HFFc6 (cell line): ENCODE measurements at regions not wholly inside any gene's neighbourhood (a gene's known extent, or its start where the extent isn't known, plus 50 kb on each side); places are given as distances from the start of the nearest gene placed in this dataset.

Source experiments
- DNase-seq: peaks from one replicate; pipeline ENCODE4 v3.0.0-alpha.2; 2018
- H3K27ac Mint-ChIP-seq: 2 replicates; pipeline ENCODE4 v1.8.0; 2020; ENCODE audit warnings: mild to moderate bottlenecking, mixed read lengths
- H3K27me3 Mint-ChIP-seq: 2 replicates; pipeline ENCODE4 v1.8.0; 2021; ENCODE audit warnings: mild to moderate bottlenecking, moderate library complexity, mixed read lengths; ENCODE audit not compliant: insufficient read depth
- H3K36me3 Mint-ChIP-seq: 2 replicates; pipeline ENCODE4 v1.8.0; 2021; ENCODE audit warnings: low read depth, mixed read lengths
- H3K4me1 Mint-ChIP-seq: 2 replicates; pipeline ENCODE4 v1.8.0; 2020; ENCODE audit warnings: low read depth, mixed read lengths
- H3K4me3 Mint-ChIP-seq: 2 replicates; pipeline ENCODE4 v1.8.0; 2020; ENCODE audit warnings: mild to moderate bottlenecking, moderate library complexity, mixed read lengths
- H3K9me3 Mint-ChIP-seq: 2 replicates; pipeline ENCODE4 v1.8.0; 2020; ENCODE audit warnings: mild to moderate bottlenecking, mixed read lengths
- CTCF ChIP-seq: fragments of 200-600 bp; sonication (generic); IDR thresholded peaks from 2 replicates; pipeline ENCODE4 v1.5.0; 2021; ENCODE audit warnings: antibody characterized with exemption, mild to moderate bottlenecking

- H3K36me3 Mint-ChIP-seq, result no peaks in the 10 kb centered on the region
- DNase-seq, result no peak
- H3K27me3 Mint-ChIP-seq, result peaks cover 2% of the 10 kb centered on the region
- TF ChIP-seq CTCF, result no peak
- no peak overlapping the region for H3K4me3 Mint-ChIP-seq
- H3K9me3 Mint-ChIP-seq, result no peaks in the 10 kb centered on the region; the same call in 1 of the 2 replicates
- H3K27ac Mint-ChIP-seq, result no peak overlapping the region
- no peaks in the 10 kb centered on the region for H3K4me1 Mint-ChIP-seq
These were observed 138.1 kb upstream of the ZNF92 start for GRCh38 chr7:65235586-65235985.

DNA sequence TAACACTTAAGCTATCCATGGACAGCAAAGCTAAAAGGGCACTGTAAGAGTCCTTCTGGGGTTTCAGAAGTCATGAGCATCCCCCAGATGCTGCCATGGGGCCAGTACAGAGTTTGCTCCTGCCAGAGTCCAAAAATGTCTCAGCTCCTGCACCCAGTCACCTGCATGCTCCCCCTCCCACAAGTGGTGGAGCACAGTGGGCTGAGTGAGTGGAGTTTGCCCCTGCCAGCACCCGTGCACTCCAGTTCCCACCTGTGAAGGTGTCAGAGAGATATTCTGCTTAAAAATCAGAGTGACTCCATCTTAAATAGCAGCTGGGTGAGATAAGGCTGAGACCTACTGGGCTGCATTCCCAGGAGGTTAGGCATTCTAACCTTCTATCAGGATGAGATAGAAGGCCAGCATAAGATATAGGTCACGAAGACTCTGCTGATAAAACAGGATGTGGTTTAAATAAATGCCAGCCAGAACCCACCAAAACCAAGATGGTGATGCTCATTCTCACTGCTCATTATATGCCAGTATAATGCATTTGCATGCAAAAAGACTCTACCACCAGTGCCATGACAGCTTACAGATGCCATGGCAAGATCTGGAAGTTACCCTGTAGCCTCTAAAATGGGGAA lies 140.1 kb upstream of the ZNF92 start:
- Mint-ChIP-seq H3K9me3 (no peaks in the 10 kb centered on the region; the same call in 1 of the 2 replicates), H3K4me1 (no peaks in the 10 kb centered on the region), H3K36me3 (no peaks in the 10 kb centered on the region), H3K4me3 (no peak overlapping the region), H3K27me3 (peaks cover 2% of the 10 kb centered on the region), H3K27ac (no peak overlapping the region)
- no peak for DNase-seq
- no peak for TF ChIP-seq CTCF

GRCh38 chr7:65230231-65230630 lies 143.4 kb upstream of the ZNF92 start:
- no peak for TF ChIP-seq CTCF
- Mint-ChIP-seq H3K36me3 (no peaks in the 10 kb centered on the region), H3K4me1 (no peaks in the 10 kb centered on the region), H3K27me3 (peaks cover 1% of the 10 kb centered on the region), H3K27ac (no peak overlapping the region), H3K9me3 (no peaks in the 10 kb centered on the region; the same call in 1 of the 2 replicates), H3K4me3 (no peak overlapping the region)
- no peak for DNase-seq

DNA sequence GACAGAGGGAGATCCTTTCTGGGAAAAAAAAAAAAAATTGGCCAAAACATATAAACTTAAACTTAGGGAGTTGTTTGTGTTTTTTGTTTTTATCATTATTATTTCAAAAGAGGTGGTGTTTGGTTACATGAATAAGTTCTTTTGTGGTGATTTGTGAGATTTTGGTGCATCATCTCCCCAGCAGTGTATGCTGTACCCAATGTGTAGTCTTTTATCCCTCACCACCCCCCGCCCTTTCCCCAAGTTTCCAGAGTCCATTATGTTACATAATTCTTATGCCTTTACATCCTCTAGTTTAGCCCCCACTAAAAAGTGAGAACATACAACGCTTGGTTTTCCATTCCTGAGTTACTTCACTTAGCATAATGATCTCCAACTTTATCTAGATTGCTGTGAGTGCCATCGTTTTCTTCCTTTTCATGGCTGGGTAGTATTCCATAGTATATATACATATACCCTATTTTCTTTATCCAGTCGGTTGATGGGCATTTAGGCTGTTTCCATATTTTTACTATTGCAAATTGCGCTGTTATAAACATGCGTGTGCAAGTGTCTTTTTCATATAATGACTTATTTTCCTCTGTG lies 148.1 kb upstream of the ZNF92 start:
- no peak overlapping the region for H3K4me3 Mint-ChIP-seq
- no peak for TF ChIP-seq CTCF
- H3K27ac Mint-ChIP-seq, result no peak overlapping the region
- H3K9me3 Mint-ChIP-seq, result no peaks in the 10 kb centered on the region; the same call in 1 of the 2 replicates
- no peak for DNase-seq
- no peaks in the 10 kb centered on the region; the same call in 1 of the 2 replicates for H3K27me3 Mint-ChIP-seq
- H3K4me1 Mint-ChIP-seq, result no peaks in the 10 kb centered on the region; the same call in 1 of the 2 replicates
- no peaks in the 10 kb centered on the region for H3K36me3 Mint-ChIP-seq

- Mint-ChIP-seq H3K4me3 (no peak overlapping the region), H3K27me3 (peaks cover 3% of the 10 kb centered on the region), H3K27ac (no peak overlapping the region), H3K36me3 (no peaks in the 10 kb centered on the region), H3K9me3 (no peaks in the 10 kb centered on the region), H3K4me1 (no peaks in the 10 kb centered on the region; the same call in 1 of the 2 replicates)
- no peak for DNase-seq
- TF ChIP-seq CTCF, result no peak
These were observed 151.0 kb upstream of the ZNF92 start for GRCh38 chr7:65222655-65223054.
